Spleen (tissue), 7 donors: ENCODE measurements at regions not wholly inside any gene's neighbourhood (a gene's known extent, or its start where the extent isn't known, plus 50 kb on each side); places are given as distances from the start of the nearest gene placed in this dataset.

Experiments
- POLR2A ChIP-seq, 3 donors: fragments of 450-650 bp; IDR thresholded peaks; one replicate each; pipeline ENCODE4 v1.5.1; 2017; ENCODE audit warnings: antibody characterized with exemption in 3 of 3, mild to moderate bottlenecking in 1 of 3
- POLR2AphosphoS5 ChIP-seq, 3 donors: sonication (generic); formaldehyde crosslinking; IDR thresholded peaks; one replicate each; pipeline ENCODE4 v1.5.1; 2017; ENCODE audit warnings: antibody characterized with exemption in 3 of 3
- TF ChIP-seq, protein P1 (sequence below), 11 experiments: fragments of 200-600 bp in 7 of 11; fragments of 450-650 bp in 4 of 11; sonication (generic) in 4 of 11; IDR thresholded peaks in 8 of 11; conservative IDR thresholded peaks in 3 of 11; 1 replicate in 7 of 11; 2 replicates in 4 of 11; pipeline versions ENCODE4 v1.4.0 to v1.8.0; 2016 to 2021; ENCODE audit warnings: antibody characterized with exemption in 11 of 11, inconsistent platforms in 4 of 11, mild to moderate bottlenecking in 1 of 11
- donor health status: DM: no; HTN: no; CAD: no; lungs with moderate emphysema.
- donor health status: DM: no; HTN: no; CAD: no.
- donor health status: DM: no; HTN: no; CAD: no.

DNA sequence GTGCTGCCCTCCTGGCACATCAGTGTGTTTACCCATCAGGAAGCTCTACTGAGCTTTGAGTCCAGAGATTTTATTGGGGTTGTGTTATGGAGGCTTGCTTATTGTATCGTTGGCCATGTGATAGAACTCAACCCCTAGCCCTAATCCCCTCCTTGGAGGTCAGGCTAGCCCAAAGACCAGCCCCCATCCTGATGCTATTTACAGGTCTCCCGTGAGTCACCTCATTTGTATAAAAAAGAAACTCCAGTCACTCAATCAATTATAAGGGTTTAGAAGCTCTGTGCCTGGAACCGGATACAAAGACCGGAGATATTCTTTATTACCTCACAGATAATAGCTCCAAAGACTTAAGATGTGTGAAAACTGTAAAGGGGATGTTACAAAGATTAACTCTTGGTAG is 405.9 kb downstream of the CNTNAP4 start:
- TF ChIP-seq, protein P1, sequence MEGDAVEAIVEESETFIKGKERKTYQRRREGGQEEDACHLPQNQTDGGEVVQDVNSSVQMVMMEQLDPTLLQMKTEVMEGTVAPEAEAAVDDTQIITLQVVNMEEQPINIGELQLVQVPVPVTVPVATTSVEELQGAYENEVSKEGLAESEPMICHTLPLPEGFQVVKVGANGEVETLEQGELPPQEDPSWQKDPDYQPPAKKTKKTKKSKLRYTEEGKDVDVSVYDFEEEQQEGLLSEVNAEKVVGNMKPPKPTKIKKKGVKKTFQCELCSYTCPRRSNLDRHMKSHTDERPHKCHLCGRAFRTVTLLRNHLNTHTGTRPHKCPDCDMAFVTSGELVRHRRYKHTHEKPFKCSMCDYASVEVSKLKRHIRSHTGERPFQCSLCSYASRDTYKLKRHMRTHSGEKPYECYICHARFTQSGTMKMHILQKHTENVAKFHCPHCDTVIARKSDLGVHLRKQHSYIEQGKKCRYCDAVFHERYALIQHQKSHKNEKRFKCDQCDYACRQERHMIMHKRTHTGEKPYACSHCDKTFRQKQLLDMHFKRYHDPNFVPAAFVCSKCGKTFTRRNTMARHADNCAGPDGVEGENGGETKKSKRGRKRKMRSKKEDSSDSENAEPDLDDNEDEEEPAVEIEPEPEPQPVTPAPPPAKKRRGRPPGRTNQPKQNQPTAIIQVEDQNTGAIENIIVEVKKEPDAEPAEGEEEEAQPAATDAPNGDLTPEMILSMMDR (IDR thresholded peaks at IDR 0.05 in 8 of 11, conservative IDR thresholded peaks at IDR 0.05 in 3 of 11): no peak
- TF ChIP-seq POLR2A (IDR thresholded peaks at IDR 0.05): no peak
- no peak for TF ChIP-seq POLR2AphosphoS5 (IDR thresholded peaks at IDR 0.05)
